GM13977 (cell line): ENCODE measurements at regions not wholly inside any gene's neighbourhood (a gene's known extent, or its start where the extent isn't known, plus 50 kb on each side); places are given as distances from the start of the nearest gene placed in this dataset.

Experiments used
- DNase-seq: peaks from one replicate; pipeline ENCODE4 v3.0.0; 2012; ENCODE audit warnings: low spot score
- in situ Hi-C: fragments of 300-500 bp; cut with MboI; formaldehyde crosslinking; loops from one replicate; pipeline ENCODE4 v1.12.0; 2022; ENCODE audit warnings: low sequenced_read_pairs, low pct_unique_long_range_greater_than_20kb, mixed read lengths, inconsistent platforms; ENCODE audit not compliant: unreplicated experiment
- TF ChIP-seq, protein P1 (sequence below): IDR thresholded peaks from 2 replicates; pipeline ENCODE4 v1.5.1; 2012; ENCODE audit warnings: mild to moderate bottlenecking, control low read depth; ENCODE audit not compliant: insufficient read depth; ENCODE audit errors: extremely low read depth, missing control alignments

DNA sequence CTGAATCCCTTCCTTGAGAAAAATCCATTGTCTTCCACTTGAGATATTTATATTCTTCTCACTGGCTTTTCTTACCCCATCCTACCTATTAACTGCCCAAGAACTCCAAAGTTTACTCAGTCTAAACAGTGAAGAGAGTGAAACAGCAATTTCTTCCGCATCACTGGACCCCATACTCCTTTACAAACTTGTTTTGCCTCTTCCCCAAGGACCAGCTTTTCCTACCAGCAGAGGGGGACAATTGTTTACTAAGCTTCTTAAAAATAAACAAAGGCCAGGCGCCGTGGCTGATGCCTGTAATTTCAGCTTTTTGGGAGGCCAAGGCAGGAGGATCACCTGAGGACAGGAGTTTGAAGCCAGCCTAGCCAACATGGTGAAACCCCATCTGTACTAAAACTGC lies 52.0 kb downstream of the LRATD1 start:
- in situ Hi-C loops, result no loop called here
- TF ChIP-seq, protein P1, sequence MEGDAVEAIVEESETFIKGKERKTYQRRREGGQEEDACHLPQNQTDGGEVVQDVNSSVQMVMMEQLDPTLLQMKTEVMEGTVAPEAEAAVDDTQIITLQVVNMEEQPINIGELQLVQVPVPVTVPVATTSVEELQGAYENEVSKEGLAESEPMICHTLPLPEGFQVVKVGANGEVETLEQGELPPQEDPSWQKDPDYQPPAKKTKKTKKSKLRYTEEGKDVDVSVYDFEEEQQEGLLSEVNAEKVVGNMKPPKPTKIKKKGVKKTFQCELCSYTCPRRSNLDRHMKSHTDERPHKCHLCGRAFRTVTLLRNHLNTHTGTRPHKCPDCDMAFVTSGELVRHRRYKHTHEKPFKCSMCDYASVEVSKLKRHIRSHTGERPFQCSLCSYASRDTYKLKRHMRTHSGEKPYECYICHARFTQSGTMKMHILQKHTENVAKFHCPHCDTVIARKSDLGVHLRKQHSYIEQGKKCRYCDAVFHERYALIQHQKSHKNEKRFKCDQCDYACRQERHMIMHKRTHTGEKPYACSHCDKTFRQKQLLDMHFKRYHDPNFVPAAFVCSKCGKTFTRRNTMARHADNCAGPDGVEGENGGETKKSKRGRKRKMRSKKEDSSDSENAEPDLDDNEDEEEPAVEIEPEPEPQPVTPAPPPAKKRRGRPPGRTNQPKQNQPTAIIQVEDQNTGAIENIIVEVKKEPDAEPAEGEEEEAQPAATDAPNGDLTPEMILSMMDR, result no peak
- no peak for DNase-seq

DNA sequence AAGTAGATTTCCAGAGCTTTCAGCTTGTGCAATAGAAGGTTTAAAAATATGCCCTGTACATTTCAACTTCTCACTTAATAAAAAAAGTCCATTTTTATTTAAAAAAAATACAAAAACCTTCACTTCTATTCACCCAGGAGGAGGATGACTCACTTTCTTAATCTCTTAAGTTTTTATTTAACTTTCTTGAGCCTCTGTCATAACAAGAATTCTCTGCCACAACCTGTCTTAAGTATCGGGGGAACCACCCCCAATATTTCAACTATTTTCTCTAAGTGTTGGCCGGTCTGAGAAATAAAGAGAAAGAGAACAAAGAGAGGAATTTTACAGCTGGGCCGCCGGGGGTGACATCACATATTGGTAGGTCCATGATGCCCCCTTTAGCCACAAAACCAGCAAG lies 58.4 kb downstream of the LRATD1 start:
- in situ Hi-C loops, result no loop called here
- DNase-seq, result no peak
- TF ChIP-seq, protein P1, result no peak

DNA sequence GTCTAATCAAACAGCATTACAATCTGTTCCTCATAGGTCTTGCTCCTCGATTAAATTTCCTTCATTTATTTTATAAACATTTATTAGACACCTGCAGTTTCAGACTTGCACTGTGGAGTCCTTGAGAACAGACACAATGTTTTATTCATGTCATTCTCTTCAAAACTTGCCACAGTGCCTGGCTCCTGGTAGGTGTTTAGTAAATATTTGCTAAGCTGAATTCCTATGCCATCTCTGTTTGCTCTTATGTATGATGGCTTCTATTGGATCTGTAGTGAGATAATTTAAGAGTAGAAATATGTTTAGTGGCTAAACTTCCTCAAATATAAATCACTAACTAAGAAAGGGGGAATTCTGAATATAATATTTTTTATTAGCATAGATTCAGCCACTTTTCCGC lies 61.4 kb downstream of the LRATD1 start:
- no peak for DNase-seq
- TF ChIP-seq, protein P1, result no peak
- in situ Hi-C loops, result no loop called here

DNA sequence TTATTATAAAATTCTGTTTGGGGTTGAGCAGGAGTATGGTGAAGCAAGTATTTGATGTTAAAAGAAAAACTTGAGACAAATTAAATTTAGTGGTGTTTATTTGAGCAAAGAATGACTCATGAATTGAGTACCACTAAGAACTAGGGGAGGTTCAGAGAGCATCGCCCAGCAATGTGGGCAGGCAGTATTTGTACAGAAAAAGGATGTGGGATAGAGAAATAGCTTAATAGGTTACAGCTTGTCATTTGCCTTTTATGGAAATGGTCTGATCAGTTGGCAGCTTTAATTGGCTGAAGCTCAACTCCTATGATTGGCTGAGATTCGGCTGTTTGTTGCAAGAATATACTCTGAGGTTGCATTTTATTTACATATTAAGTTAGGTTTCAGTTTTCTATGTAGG lies 68.2 kb downstream of the LRATD1 start:
- in situ Hi-C loops, result no loop called here
- TF ChIP-seq, protein P1, result no peak
- DNase-seq, result no peak

DNA sequence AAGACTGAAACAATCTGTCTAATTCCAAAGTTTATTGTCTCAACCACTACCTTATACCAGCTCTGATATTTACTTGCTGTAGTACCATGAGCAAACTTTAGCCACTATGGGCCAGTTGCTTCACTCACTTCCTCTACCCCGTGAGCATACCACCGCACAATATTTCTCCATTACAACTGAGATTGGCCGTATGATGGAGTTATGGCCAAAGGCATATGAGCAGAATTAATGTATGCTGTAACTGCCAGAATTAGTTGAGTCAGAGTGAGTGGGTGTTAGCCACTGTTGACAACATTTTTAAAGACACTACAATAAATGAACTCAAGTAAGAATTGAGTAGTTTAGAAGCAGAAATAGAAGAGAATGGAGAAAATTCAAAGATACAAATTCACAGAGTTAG lies 69.7 kb downstream of the LRATD1 start:
- TF ChIP-seq, protein P1, result no peak
- DNase-seq, result no peak
- in situ Hi-C loops, result no loop called here

DNA sequence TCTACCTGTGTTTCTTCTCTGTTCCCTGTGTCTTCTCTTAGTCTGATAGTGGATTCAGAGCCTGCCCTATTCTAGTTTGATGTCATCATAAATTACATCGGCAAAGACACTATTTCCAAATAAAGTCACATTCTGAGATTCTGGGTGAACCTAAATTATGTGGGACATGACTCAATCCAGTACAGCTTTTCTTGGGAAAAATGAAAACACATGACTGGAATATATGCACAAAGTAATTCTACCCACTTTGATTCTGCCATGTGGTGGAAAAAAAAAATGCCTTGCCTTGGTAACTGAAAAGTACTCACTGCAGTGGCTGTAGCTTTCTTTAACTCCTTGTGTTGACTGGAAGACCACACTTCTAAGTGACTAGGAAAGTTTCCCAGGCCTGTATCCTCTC lies 73.7 kb downstream of the LRATD1 start:
- no peak for DNase-seq
- TF ChIP-seq, protein P1, result no peak
- in situ Hi-C loops, result no loop called here

DNA sequence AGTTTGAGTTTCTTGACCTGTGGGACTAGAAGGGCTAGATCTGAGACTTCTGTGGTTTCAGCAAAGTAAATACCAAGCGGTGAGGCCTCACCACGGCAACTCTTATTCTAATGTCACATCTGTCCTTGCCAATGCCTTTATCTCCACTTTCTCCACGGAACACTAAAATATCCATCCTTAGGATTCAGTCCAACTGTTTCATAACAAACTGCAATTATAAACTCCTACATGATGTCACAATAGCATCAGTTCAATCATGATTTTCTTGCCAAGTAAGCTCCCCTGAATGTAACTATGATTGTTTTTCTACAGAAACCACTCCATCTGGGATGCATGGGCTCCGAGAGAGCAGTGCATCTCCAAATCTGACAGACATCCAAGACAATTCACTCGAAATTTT lies 79.6 kb downstream of the LRATD1 start:
- in situ Hi-C loops, result no loop called here
- TF ChIP-seq, protein P1, result no peak

More for the DNA sequence above, 79.6 kb downstream of the LRATD1 start:
- DNase-seq, result no peak
